ENCODE measurements at regions not wholly inside any gene's neighbourhood (a gene's known extent, or its start where the extent isn't known, plus 50 kb on each side); places are given as distances from the start of the nearest gene placed in this dataset.

GRCh38 chr2:220282236-220282635 is 654.8 kb downstream of the SLC4A3 start:
- no peak for TF ChIP-seq POLR2AphosphoS5 (IDR thresholded peaks at IDR 0.05)
- TF ChIP-seq, protein P1, sequence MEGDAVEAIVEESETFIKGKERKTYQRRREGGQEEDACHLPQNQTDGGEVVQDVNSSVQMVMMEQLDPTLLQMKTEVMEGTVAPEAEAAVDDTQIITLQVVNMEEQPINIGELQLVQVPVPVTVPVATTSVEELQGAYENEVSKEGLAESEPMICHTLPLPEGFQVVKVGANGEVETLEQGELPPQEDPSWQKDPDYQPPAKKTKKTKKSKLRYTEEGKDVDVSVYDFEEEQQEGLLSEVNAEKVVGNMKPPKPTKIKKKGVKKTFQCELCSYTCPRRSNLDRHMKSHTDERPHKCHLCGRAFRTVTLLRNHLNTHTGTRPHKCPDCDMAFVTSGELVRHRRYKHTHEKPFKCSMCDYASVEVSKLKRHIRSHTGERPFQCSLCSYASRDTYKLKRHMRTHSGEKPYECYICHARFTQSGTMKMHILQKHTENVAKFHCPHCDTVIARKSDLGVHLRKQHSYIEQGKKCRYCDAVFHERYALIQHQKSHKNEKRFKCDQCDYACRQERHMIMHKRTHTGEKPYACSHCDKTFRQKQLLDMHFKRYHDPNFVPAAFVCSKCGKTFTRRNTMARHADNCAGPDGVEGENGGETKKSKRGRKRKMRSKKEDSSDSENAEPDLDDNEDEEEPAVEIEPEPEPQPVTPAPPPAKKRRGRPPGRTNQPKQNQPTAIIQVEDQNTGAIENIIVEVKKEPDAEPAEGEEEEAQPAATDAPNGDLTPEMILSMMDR (IDR thresholded peaks at IDR 0.05; ENCODE audit: poor library complexity, severe bottlenecking), result no peak
- TF ChIP-seq RAD21 (conservative IDR thresholded peaks at IDR 0.05), result no peak
- TF ChIP-seq EP300 (conservative IDR thresholded peaks at IDR 0.05; ENCODE audit: poor library complexity, severe bottlenecking), result no peak
- no peak for TF ChIP-seq EZH2 (IDR thresholded peaks at IDR 0.05; ENCODE audit: borderline replicate concordance, insufficient read depth, low read length, poor library complexity, severe bottlenecking)
- TF ChIP-seq, protein P2, sequence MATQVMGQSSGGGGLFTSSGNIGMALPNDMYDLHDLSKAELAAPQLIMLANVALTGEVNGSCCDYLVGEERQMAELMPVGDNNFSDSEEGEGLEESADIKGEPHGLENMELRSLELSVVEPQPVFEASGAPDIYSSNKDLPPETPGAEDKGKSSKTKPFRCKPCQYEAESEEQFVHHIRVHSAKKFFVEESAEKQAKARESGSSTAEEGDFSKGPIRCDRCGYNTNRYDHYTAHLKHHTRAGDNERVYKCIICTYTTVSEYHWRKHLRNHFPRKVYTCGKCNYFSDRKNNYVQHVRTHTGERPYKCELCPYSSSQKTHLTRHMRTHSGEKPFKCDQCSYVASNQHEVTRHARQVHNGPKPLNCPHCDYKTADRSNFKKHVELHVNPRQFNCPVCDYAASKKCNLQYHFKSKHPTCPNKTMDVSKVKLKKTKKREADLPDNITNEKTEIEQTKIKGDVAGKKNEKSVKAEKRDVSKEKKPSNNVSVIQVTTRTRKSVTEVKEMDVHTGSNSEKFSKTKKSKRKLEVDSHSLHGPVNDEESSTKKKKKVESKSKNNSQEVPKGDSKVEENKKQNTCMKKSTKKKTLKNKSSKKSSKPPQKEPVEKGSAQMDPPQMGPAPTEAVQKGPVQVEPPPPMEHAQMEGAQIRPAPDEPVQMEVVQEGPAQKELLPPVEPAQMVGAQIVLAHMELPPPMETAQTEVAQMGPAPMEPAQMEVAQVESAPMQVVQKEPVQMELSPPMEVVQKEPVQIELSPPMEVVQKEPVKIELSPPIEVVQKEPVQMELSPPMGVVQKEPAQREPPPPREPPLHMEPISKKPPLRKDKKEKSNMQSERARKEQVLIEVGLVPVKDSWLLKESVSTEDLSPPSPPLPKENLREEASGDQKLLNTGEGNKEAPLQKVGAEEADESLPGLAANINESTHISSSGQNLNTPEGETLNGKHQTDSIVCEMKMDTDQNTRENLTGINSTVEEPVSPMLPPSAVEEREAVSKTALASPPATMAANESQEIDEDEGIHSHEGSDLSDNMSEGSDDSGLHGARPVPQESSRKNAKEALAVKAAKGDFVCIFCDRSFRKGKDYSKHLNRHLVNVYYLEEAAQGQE (IDR thresholded peaks at IDR 0.05; ENCODE audit: borderline replicate concordance), result no peak
- TF ChIP-seq MXI1 (conservative IDR thresholded peaks at IDR 0.05; ENCODE audit: poor library complexity, severe bottlenecking), result no peak
- no peak for TF ChIP-seq TAF1 (IDR thresholded peaks at IDR 0.05; ENCODE audit: low read depth)
